Activated T-cell treated with anti-CD3 and anti-CD28 coated beads, Interleukin-2, amount 50 U/mL, for 24 hours (primary cell): ENCODE measurements at regions not wholly inside any gene's neighbourhood (a gene's known extent, or its start where the extent isn't known, plus 50 kb on each side); places are given as distances from the start of the nearest gene placed in this dataset.
"Not testable (repeated sequence)": the region's sequence is repeated elsewhere in the genome, so short reads cannot be mapped to it uniquely, and the experiment has no call there.

Experiments
- DNase-seq: peaks from one replicate; pipeline ENCODE4 v3.0.0-alpha.2; 2020
- H3K27ac Mint-ChIP-seq: 2 replicates; pipeline ENCODE4 v1.8.0; 2020; ENCODE audit warnings: mild to moderate bottlenecking, mixed read lengths
- H3K27me3 Mint-ChIP-seq: 2 replicates; pipeline ENCODE4 v1.8.0; 2020; ENCODE audit warnings: mixed read lengths
- H3K36me3 Mint-ChIP-seq: 2 replicates; pipeline ENCODE4 v1.8.0; 2020; ENCODE audit warnings: low read depth, mixed read lengths
- H3K4me1 Mint-ChIP-seq: 2 replicates; pipeline ENCODE4 v1.8.0; 2020; ENCODE audit warnings: low read depth, mixed read lengths
- H3K4me3 Mint-ChIP-seq: 2 replicates; pipeline ENCODE4 v1.8.0; 2020; ENCODE audit warnings: mild to moderate bottlenecking, moderate library complexity, mixed read lengths
- H3K9me3 Mint-ChIP-seq: 2 replicates; pipeline ENCODE4 v1.8.0; 2020; ENCODE audit warnings: mixed read lengths

- no peak overlapping the region for H3K27ac Mint-ChIP-seq
These were observed 635.6 kb upstream of the TBX3 start for GRCh38 chr12:115319446-115320040.

GRCh38 chr12:115313929-115314328 is 630.0 kb upstream of the TBX3 start:
- Mint-ChIP-seq H3K9me3 (peaks cover 9% of the 10 kb centered on the region), H3K4me1 (no peaks in the 10 kb centered on the region)

More at GRCh38 chr12:115319446-115320040, 635.6 kb upstream of the TBX3 start:
- DNase-seq, result no peak
- Mint-ChIP-seq H3K4me1 (no peaks in the 10 kb centered on the region), H3K4me3 (no peak overlapping the region), H3K9me3 (peaks cover 11% of the 10 kb centered on the region), H3K27me3 (no peaks in the 10 kb centered on the region), H3K36me3 (no peaks in the 10 kb centered on the region)

GRCh38 chr12:115312901-115313300 is 628.9 kb upstream of the TBX3 start:
- DNase-seq, result no peak
- H3K27me3 Mint-ChIP-seq, result no peaks in the 10 kb centered on the region
- H3K4me3 Mint-ChIP-seq, result no peak overlapping the region
- no peak overlapping the region for H3K27ac Mint-ChIP-seq
- H3K36me3 Mint-ChIP-seq, result no peaks in the 10 kb centered on the region
- peaks cover 12% of the 10 kb centered on the region for H3K9me3 Mint-ChIP-seq
- H3K4me1 Mint-ChIP-seq, result no peaks in the 10 kb centered on the region

More at GRCh38 chr12:115313929-115314328, 630.0 kb upstream of the TBX3 start:
- H3K4me3 Mint-ChIP-seq, result no peak overlapping the region
- H3K27me3 Mint-ChIP-seq, result no peaks in the 10 kb centered on the region
- no peaks in the 10 kb centered on the region for H3K36me3 Mint-ChIP-seq
- no peak for DNase-seq
- no peak overlapping the region for H3K27ac Mint-ChIP-seq

- Mint-ChIP-seq H3K27me3 (no peaks in the 10 kb centered on the region), H3K36me3 (no peaks in the 10 kb centered on the region)
These were observed 627.9 kb upstream of the TBX3 start for GRCh38 chr12:115311875-115312274.

GRCh38 chr12:115308918-115309317 is 624.9 kb upstream of the TBX3 start:
- H3K27me3 Mint-ChIP-seq, result no peaks in the 10 kb centered on the region

More at GRCh38 chr12:115311875-115312274, 627.9 kb upstream of the TBX3 start:
- Mint-ChIP-seq H3K4me1 (no peaks in the 10 kb centered on the region), H3K4me3 (no peak overlapping the region), H3K27ac (no peak overlapping the region), H3K9me3 (peaks cover 12% of the 10 kb centered on the region)
- DNase-seq, result no peak

GRCh38 chr12:115306380-115306779 is 622.4 kb upstream of the TBX3 start:
- no peak for DNase-seq

More at GRCh38 chr12:115308918-115309317, 624.9 kb upstream of the TBX3 start:
- no peak overlapping the region for H3K4me3 Mint-ChIP-seq
- H3K27ac Mint-ChIP-seq, result no peak overlapping the region
- H3K9me3 Mint-ChIP-seq, result peaks cover 6% of the 10 kb centered on the region
- H3K4me1 Mint-ChIP-seq, result no peaks in the 10 kb centered on the region
- no peak for DNase-seq
- no peaks in the 10 kb centered on the region for H3K36me3 Mint-ChIP-seq

GRCh38 chr12:115305867-115306266 is 621.9 kb upstream of the TBX3 start:
- Mint-ChIP-seq H3K4me1 (no peaks in the 10 kb centered on the region), H3K36me3 (no peaks in the 10 kb centered on the region), H3K4me3 (no peak overlapping the region), H3K27me3 (no peaks in the 10 kb centered on the region), H3K9me3 (peaks cover 6% of the 10 kb centered on the region), H3K27ac (no peak overlapping the region)
- no peak for DNase-seq

More at GRCh38 chr12:115306380-115306779, 622.4 kb upstream of the TBX3 start:
- peaks cover 6% of the 10 kb centered on the region for H3K9me3 Mint-ChIP-seq
- H3K4me3 Mint-ChIP-seq, result no peak overlapping the region
- H3K27me3 Mint-ChIP-seq, result no peaks in the 10 kb centered on the region
- H3K27ac Mint-ChIP-seq, result no peak overlapping the region
- H3K36me3 Mint-ChIP-seq, result no peaks in the 10 kb centered on the region
- H3K4me1 Mint-ChIP-seq, result no peaks in the 10 kb centered on the region

- no peaks in the 10 kb centered on the region for H3K36me3 Mint-ChIP-seq
- no peaks in the 10 kb centered on the region for H3K27me3 Mint-ChIP-seq
- H3K27ac Mint-ChIP-seq, result no peak overlapping the region
- no peak for DNase-seq
- H3K4me1 Mint-ChIP-seq, result no peaks in the 10 kb centered on the region
- H3K9me3 Mint-ChIP-seq, result peaks cover 6% of the 10 kb centered on the region
- no peak overlapping the region for H3K4me3 Mint-ChIP-seq
These were observed 621.3 kb upstream of the TBX3 start for GRCh38 chr12:115305275-115305674.

- Mint-ChIP-seq H3K9me3 (peaks cover 2% of the 10 kb centered on the region), H3K4me1 (no peaks in the 10 kb centered on the region), H3K36me3 (no peaks in the 10 kb centered on the region), H3K27me3 (no peaks in the 10 kb centered on the region), H3K4me3 (no peak overlapping the region), H3K27ac (no peak overlapping the region)
- no peak for DNase-seq
These were observed 619.8 kb upstream of the TBX3 start for GRCh38 chr12:115303723-115304309.

GRCh38 chr12:115297445-115297844 is 613.5 kb upstream of the TBX3 start:
- Mint-ChIP-seq H3K27ac (no peak overlapping the region), H3K27me3 (no peaks in the 10 kb centered on the region), H3K4me1 (no peaks in the 10 kb centered on the region), H3K36me3 (no peaks in the 10 kb centered on the region), H3K9me3 (peaks cover 4% of the 10 kb centered on the region), H3K4me3 (no peak overlapping the region)
- DNase-seq, result no peak

- H3K4me3 Mint-ChIP-seq, result no peak overlapping the region
- DNase-seq, result no peak
- H3K27ac Mint-ChIP-seq, result no peak overlapping the region
- no peaks in the 10 kb centered on the region for H3K4me1 Mint-ChIP-seq
- no peaks in the 10 kb centered on the region for H3K27me3 Mint-ChIP-seq
- peaks cover 4% of the 10 kb centered on the region for H3K9me3 Mint-ChIP-seq
- H3K36me3 Mint-ChIP-seq, result no peaks in the 10 kb centered on the region
These were observed 612.7 kb upstream of the TBX3 start for GRCh38 chr12:115296613-115297198.

GRCh38 chr12:115295886-115296285 is 611.9 kb upstream of the TBX3 start:
- Mint-ChIP-seq H3K27me3 (no peaks in the 10 kb centered on the region), H3K9me3 (peaks cover 7% of the 10 kb centered on the region), H3K36me3 (no peaks in the 10 kb centered on the region), H3K4me3 (no peak overlapping the region), H3K4me1 (no peaks in the 10 kb centered on the region), H3K27ac (no peak overlapping the region)
- no peak for DNase-seq

GRCh38 chr12:115294453-115295133 is 610.6 kb upstream of the TBX3 start:
- Mint-ChIP-seq H3K4me3 (no peak overlapping the region), H3K4me1 (no peaks in the 10 kb centered on the region), H3K27ac (no peak overlapping the region), H3K36me3 (no peaks in the 10 kb centered on the region), H3K27me3 (no peaks in the 10 kb centered on the region), H3K9me3 (peaks cover 7% of the 10 kb centered on the region)
- DNase-seq, result no peak

- not testable (repeated sequence) for H3K4me1 Mint-ChIP-seq, H3K9me3 Mint-ChIP-seq, H3K27ac Mint-ChIP-seq, DNase-seq, H3K36me3 Mint-ChIP-seq, H3K27me3 Mint-ChIP-seq, H3K4me3 Mint-ChIP-seq
These were observed 601.5 kb upstream of the TBX3 start for GRCh38 chr12:115285429-115285828.

- Mint-ChIP-seq H3K9me3 (peaks cover 5% of the 10 kb centered on the region), H3K27ac (no peak overlapping the region), H3K27me3 (peaks cover 3% of the 10 kb centered on the region), H3K36me3 (no peaks in the 10 kb centered on the region), H3K4me1 (no peaks in the 10 kb centered on the region), H3K4me3 (no peak overlapping the region)
- no peak for DNase-seq
These were observed 589.5 kb upstream of the TBX3 start for GRCh38 chr12:115273456-115273855.
